Activated CD8-positive, alpha-beta memory T cell treated with anti-CD3 and anti-CD28 coated beads, Interleukin-2, amount 50 U/mL, for 4 hours (primary cell): ENCODE measurements at regions not wholly inside any gene's neighbourhood (a gene's known extent, or its start where the extent isn't known, plus 50 kb on each side); places are given as distances from the start of the nearest gene placed in this dataset.
"Not testable (repeated sequence)": the region's sequence is repeated elsewhere in the genome, so short reads cannot be mapped to it uniquely, and the experiment has no call there.

Source experiments
- DNase-seq: peaks from one replicate; pipeline ENCODE4 v3.0.0-alpha.2; 2020

GRCh38 chr5:1633605-1634336 lies 110.0 kb upstream of the LPCAT1 start:
- DNase-seq, result peak; percentile 70

- not testable (repeated sequence) for DNase-seq
These were observed 107.2 kb upstream of the LPCAT1 start for GRCh38 chr5:1631004-1631403.

- not testable (repeated sequence) for DNase-seq
These were observed 102.6 kb upstream of the LPCAT1 start for GRCh38 chr5:1626397-1626796.

GRCh38 chr5:1619531-1619930 lies 95.8 kb upstream of the LPCAT1 start:
- not testable (repeated sequence) for DNase-seq

- not testable (repeated sequence) for DNase-seq
These were observed 94.6 kb upstream of the LPCAT1 start for GRCh38 chr5:1618296-1618865.

- DNase-seq, result not testable (repeated sequence)
These were observed 93.5 kb upstream of the LPCAT1 start for GRCh38 chr5:1617236-1617755.

- not testable (repeated sequence) for DNase-seq
These were observed 89.8 kb upstream of the LPCAT1 start for GRCh38 chr5:1613515-1613914.

- DNase-seq, result not testable (repeated sequence)
These were observed 86.8 kb upstream of the LPCAT1 start for GRCh38 chr5:1610526-1610925.

GRCh38 chr5:1609111-1609510 lies 85.4 kb upstream of the LPCAT1 start:
- DNase-seq, result not testable (repeated sequence)

- DNase-seq, result not testable (repeated sequence)
These were observed 84.6 kb upstream of the LPCAT1 start for GRCh38 chr5:1608336-1608735.

GRCh38 chr5:1606951-1607350 lies 83.2 kb upstream of the LPCAT1 start:
- not testable (repeated sequence) for DNase-seq

- not testable (repeated sequence) for DNase-seq
These were observed 80.2 kb upstream of the LPCAT1 start for GRCh38 chr5:1603916-1604315.

GRCh38 chr5:1601565-1601964 lies 77.8 kb upstream of the LPCAT1 start:
- not testable (repeated sequence) for DNase-seq

- DNase-seq, result not testable (repeated sequence)
These were observed 75.4 kb upstream of the LPCAT1 start for GRCh38 chr5:1598950-1599737.

GRCh38 chr5:1597093-1597473 lies 73.3 kb upstream of the LPCAT1 start:
- DNase-seq, result not testable (repeated sequence)

GRCh38 chr5:1596462-1597092 lies 72.8 kb upstream of the LPCAT1 start:
- not testable (repeated sequence) for DNase-seq

GRCh38 chr5:1594357-1595106 lies 70.8 kb upstream of the LPCAT1 start:
- peak; percentile 86 for DNase-seq

- DNase-seq, result no peak
These were observed 70.2 kb upstream of the LPCAT1 start for GRCh38 chr5:1593903-1594356.

- DNase-seq, result not testable (repeated sequence)
These were observed 64.4 kb upstream of the LPCAT1 start for GRCh38 chr5:1588071-1588694.

- not testable (repeated sequence) for DNase-seq
These were observed 59.5 kb upstream of the LPCAT1 start for GRCh38 chr5:1583081-1583875.

- DNase-seq, result not testable (repeated sequence)
These were observed 55.6 kb upstream of the LPCAT1 start for GRCh38 chr5:1579389-1579788.
